HFF-Myc (cell line): ENCODE measurements at regions not wholly inside any gene's neighbourhood (a gene's known extent, or its start where the extent isn't known, plus 50 kb on each side); places are given as distances from the start of the nearest gene placed in this dataset.
A peak's percentile ranks its signal among the peaks of the same experiment; 100 is the strongest.

Experiments
- DNase-seq: peaks from one replicate; pipeline ENCODE4 v3.0.0-alpha.2; 2011; ENCODE audit warnings: low read depth; ENCODE audit errors: extremely low read depth
- H3K4me3 ChIP-seq: replicated peaks from 2 replicates; pipeline ENCODE4 v1.5.1; 2011; ENCODE audit warnings: low read depth, mild to moderate bottlenecking, control low read depth, low read length
- CTCF ChIP-seq: IDR thresholded peaks from 2 replicates; pipeline ENCODE4 v1.5.1; 2012; ENCODE audit warnings: mild to moderate bottlenecking, low read depth, low read length, control low read depth; ENCODE audit errors: missing control alignments

- no peak overlapping the region for H3K4me3 ChIP-seq
- TF ChIP-seq CTCF: no peak
- DNase-seq: no peak
These were observed 254.6 kb upstream of the ID2 start for GRCh38 chr2:8427211-8427610.

GRCh38 chr2:8430628-8431027 lies 251.2 kb upstream of the ID2 start:
- no peak for TF ChIP-seq CTCF
- H3K4me3 ChIP-seq: no peak overlapping the region
- no peak for DNase-seq

- DNase-seq: no peak
- TF ChIP-seq CTCF: no peak
- no peak overlapping the region for H3K4me3 ChIP-seq
These were observed 250.3 kb upstream of the ID2 start for GRCh38 chr2:8431446-8432125.

GRCh38 chr2:8432706-8433336 lies 249.0 kb upstream of the ID2 start:
- no peak overlapping the region for H3K4me3 ChIP-seq
- TF ChIP-seq CTCF: no peak
- DNase-seq: no peak

- DNase-seq: no peak
- TF ChIP-seq CTCF: no peak
These were observed 248.5 kb upstream of the ID2 start for GRCh38 chr2:8433390-8433789.

GRCh38 chr2:8435608-8436007 lies 246.2 kb upstream of the ID2 start:
- TF ChIP-seq CTCF: no peak
- H3K4me3 ChIP-seq: no peak overlapping the region
- peak; percentile 50 for DNase-seq

More at GRCh38 chr2:8433390-8433789, 248.5 kb upstream of the ID2 start:
- no peak overlapping the region for H3K4me3 ChIP-seq
